ENCODE measurements at regions not wholly inside any gene's neighbourhood (a gene's known extent, or its start where the extent isn't known, plus 50 kb on each side); places are given as distances from the start of the nearest gene placed in this dataset.

DNA sequence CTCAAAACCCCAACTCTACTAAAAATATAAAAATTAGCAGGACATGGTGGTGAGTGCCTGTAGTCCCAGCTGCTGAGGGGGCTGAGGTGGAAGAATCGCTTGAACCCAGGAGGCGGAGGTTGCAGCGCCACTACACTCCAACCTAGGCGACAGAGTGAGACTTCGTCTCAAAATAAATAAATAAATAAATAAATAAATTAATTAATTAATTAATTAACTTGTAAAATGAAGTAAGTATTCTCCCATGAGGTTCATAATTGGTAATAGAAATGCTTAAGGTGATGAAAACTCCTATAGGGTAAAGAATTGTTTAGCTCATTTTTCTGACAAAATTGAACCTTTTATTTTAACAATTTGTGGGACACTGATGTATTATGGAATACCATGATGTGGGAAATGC is 230.8 kb downstream of the TMEM182 start:
- Histone ChIP-seq H3K27me3 (no peaks in the 10 kb centered on the region), H3K4me1 (no peaks in the 10 kb centered on the region), H3K9me3 (no peaks in the 10 kb centered on the region), H3K36me3 (no peaks in the 10 kb centered on the region), H3K4me3 (no peak overlapping the region), H3K27ac (no peak overlapping the region)
- intact Hi-C loops (cut with DNase I; ENCODE audit: low total_unique reads) = no loop called here
- no peak for DNase-seq
- TF ChIP-seq CTCF (IDR thresholded peaks at IDR 0.05) = no peak
- no peak for TF ChIP-seq EP300 (IDR thresholded peaks at IDR 0.05)
- no peak for TF ChIP-seq POLR2A (IDR thresholded peaks at IDR 0.05)
- TF ChIP-seq POLR2AphosphoS5 (IDR thresholded peaks at IDR 0.05) = no peak
- WGBS, 5 donors = 94 to 98% (median 95%) methylated on average over 5 of the region's 5 CpGs

DNA sequence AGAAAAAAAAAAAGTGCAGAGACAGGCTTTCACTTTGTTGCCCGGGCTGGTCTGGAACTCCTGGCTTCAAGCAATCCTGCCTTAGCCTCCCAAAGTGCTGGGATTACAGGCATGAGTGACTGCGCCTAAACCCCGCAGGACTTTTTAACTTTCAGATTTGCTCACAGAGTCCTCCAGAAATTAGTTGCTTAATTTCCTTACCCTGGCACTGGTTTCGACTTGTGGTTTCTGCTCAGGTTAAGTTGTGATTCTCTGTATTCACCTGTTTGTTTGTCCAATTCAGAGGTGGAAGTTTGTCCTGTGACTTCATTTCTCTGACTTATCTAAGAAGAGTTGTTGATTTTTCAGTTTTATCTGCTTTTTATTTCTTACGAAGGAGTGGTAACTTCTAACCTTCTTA is 238.1 kb downstream of the TMEM182 start:
- Histone ChIP-seq H3K9me3 (peaks cover 0 to 15% (median 2%) of the 10 kb centered on the region in 4 donors), H3K27ac (no peak overlapping the region), H3K4me3 (no peak overlapping the region), H3K27me3 (no peaks in the 10 kb centered on the region), H3K36me3 (no peaks in the 10 kb centered on the region), H3K4me1 (no peaks in the 10 kb centered on the region)
- intact Hi-C loops (cut with DNase I; ENCODE audit: low total_unique reads) = no loop called here
- TF ChIP-seq POLR2A (IDR thresholded peaks at IDR 0.05) = no peak
- TF ChIP-seq CTCF (IDR thresholded peaks at IDR 0.05) = no peak
- TF ChIP-seq EP300 (IDR thresholded peaks at IDR 0.05) = no peak
- no peak for TF ChIP-seq POLR2AphosphoS5 (IDR thresholded peaks at IDR 0.05)
- no peak for DNase-seq
- 64 to 82% (median 73%) methylated on average over 5 of the region's 5 CpGs for WGBS, 5 donors

DNA sequence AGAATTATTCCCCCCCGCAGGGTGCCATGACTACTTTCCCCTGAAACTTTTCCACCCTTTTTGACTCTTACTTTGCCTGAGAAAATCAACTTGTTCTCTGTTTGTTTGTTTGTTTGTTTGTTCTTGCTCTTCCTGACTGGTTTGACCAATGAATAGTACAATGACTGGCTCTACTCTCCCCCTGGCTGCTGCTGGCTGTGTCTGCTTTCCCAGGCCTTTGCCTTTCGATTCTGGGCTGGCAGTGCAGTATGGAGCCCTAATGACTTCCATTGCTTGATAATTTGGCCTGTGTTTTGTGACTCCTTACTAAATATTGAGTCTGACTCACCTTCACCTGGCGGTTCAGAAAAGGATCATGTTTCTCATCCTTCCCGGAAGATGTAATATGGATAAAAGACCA is 241.1 kb downstream of the TMEM182 start:
- no peak for TF ChIP-seq POLR2A (IDR thresholded peaks at IDR 0.05)
- Histone ChIP-seq H3K27ac (no peak overlapping the region), H3K4me3 (no peak overlapping the region), H3K27me3 (no peaks in the 10 kb centered on the region), H3K36me3 (no peaks in the 10 kb centered on the region), H3K4me1 (no peaks in the 10 kb centered on the region), H3K9me3 (peaks cover 0 to 15% (median 2%) of the 10 kb centered on the region in 4 donors)
- no peak for DNase-seq
- WGBS, 5 donors = 68 to 79% (median 72%) methylated on average over 4 of the region's 4 CpGs
- intact Hi-C loops (cut with DNase I; ENCODE audit: low total_unique reads) = no loop called here

DNA sequence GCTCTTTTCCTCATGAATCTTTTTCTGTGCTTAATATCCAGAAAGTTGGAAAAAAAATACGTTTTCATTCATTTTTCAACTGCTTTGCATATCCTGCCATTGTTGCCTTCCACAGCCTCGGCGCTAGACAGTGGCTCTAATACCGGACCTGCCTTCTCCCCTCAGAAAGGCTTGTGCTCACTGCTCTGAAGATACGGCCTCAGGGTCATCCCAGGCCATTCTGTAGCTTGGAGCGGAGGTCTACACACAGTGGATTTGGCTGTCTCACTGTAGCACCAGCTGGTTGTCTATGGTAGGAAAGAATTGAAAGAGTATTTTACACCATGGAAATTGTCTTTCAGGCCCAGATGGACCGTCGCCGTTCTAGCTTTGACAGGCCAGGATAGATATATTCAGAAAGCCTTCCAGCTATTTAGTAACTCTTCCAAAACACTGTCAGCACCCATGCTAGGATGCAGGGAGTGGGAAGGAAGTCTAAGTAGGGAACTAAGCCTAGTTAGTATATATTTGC is 242.0 kb downstream of the TMEM182 start:
- intact Hi-C loops (cut with DNase I; ENCODE audit: low total_unique reads) = no loop called here
- no peaks in the 10 kb centered on the region for H3K36me3 ChIP-seq
- WGBS, 5 donors = 69 to 81% (median 76%) methylated on average over 9 of the region's 9 CpGs
- no peaks in the 10 kb centered on the region for H3K27me3 ChIP-seq
- H3K4me3 ChIP-seq = no peak overlapping the region
- TF ChIP-seq EP300 (IDR thresholded peaks at IDR 0.05) (no peak), CTCF (IDR thresholded peaks at IDR 0.05) (no peak), POLR2AphosphoS5 (IDR thresholded peaks at IDR 0.05) (no peak), POLR2A (IDR thresholded peaks at IDR 0.05) (no peak)
- no peaks in the 10 kb centered on the region for H3K4me1 ChIP-seq
- DNase-seq = no peak
- H3K9me3 ChIP-seq = peaks cover 0 to 14% (median 2%) of the 10 kb centered on the region in 4 donors
- no peak overlapping the region for H3K27ac ChIP-seq

- no peak for DNase-seq
- WGBS, 5 donors = 23 to 55% (median 44%) methylated on average over 2 of the region's 2 CpGs
- intact Hi-C loops (cut with DNase I; ENCODE audit: low total_unique reads) = no loop called here
- Histone ChIP-seq H3K27ac (no peak overlapping the region), H3K9me3 (peaks cover 0 to 9% (median 2%) of the 10 kb centered on the region in 4 donors), H3K36me3 (no peaks in the 10 kb centered on the region), H3K27me3 (no peaks in the 10 kb centered on the region), H3K4me1 (no peaks in the 10 kb centered on the region), H3K4me3 (no peak overlapping the region)
- TF ChIP-seq CTCF (IDR thresholded peaks at IDR 0.05) = no peak
Measured at GRCh38 chr2:103004426-103004942, 242.7 kb downstream of the TMEM182 start.

Data from stomach (tissue), 8 donors.